ENCODE measurements at regions not wholly inside any gene's neighbourhood (a gene's known extent, or its start where the extent isn't known, plus 50 kb on each side); places are given as distances from the start of the nearest gene placed in this dataset.

DNA sequence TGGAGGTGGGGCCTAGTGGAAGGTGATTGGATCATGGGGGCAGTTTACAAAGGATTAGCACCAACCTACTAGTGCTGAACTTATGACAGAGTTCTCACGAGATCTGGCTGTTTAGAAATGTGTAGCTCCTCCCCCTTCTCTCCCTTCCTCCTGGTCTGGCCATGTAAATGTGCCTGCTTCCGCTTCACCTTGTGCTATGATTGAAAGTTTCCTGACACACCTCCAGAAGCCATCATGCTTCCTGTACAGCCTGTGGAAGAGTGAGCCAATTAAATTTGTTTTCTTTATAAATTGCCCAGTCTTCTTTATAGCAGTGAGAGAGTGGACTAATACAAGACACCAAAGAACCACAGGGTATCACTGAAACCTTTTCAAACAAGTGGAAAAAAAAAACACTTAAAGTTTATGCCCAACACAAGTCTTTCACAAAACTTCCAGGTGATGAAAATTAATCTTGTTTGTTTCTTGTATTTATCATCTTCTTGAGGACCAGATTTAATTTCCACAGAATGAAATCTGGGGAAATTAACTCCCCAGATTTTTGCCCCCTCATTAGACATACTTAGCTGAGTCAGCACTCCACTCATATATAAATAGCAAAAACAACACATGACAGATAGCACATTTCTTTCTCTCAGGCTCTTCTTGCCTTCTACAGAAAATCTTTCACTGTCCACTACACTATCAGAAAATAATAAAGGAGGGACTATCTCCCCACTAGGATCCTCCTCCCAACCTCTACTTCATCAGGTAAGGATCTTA lies 847.2 kb downstream of the TUSC7 start:
- no peak for TF ChIP-seq CTCF (conservative IDR thresholded peaks at IDR 0.05; ENCODE audit: control insufficient read depth, insufficient read depth, low read depth, low read length)
- no peak overlapping the region for H3K4me3 ChIP-seq (ENCODE audit: control insufficient read depth, low read depth, low read length)
- no peak for DNase-seq (ENCODE audit: low read depth)

DNA sequence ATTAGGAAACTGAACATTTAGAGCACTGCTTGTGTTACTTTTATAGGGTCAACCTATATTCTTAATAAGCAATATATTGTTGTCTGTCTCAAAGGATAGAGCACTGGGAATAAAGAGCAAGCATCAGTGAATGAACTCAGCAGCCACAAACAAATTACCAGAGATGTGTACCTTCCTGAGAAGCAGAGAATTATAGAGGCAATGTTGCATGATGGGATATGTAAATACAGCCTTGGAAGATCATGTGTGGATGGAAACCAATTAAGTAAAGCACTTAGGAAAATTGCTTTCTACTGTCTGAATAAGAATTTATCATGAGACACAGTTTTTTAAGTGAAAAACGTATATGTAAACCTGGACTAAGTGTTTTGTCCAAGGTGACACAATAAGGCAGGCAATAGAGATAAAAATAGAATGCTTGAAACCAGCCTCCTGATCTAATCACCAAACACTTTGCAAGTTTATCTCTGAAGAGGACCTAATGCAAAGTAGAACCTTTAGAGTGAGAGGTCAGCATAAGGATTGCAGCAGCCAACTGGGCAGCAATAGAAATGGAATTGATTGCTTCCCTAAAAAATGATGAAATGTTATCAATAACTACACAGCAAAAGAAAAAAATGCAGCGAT lies 848.0 kb downstream of the TUSC7 start:
- TF ChIP-seq CTCF (conservative IDR thresholded peaks at IDR 0.05; ENCODE audit: control insufficient read depth, insufficient read depth, low read depth, low read length): no peak
- no peak for DNase-seq (ENCODE audit: low read depth)
- H3K4me3 ChIP-seq (ENCODE audit: control insufficient read depth, low read depth, low read length): no peak overlapping the region

DNA sequence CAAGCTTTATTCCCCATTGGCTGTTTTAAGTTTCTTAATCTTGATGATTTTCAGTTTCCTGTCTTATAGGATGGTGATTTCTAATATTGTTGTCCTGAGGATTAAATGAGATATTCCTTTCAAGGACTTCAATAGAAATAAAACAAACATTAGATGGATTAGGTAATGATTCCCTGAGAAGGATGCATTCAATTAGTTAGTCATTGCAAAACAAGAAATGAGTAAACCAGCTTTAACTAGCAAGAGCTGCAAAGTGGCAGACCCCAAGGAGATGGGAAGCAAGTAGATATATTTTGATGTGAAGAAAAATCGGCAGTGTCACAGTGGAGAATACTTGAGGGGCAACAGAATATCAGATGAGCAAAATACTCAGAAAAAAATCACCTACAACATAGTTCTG lies 849.1 kb downstream of the TUSC7 start:
- H3K4me3 ChIP-seq (ENCODE audit: control insufficient read depth, low read depth, low read length): no peak overlapping the region
- no peak for TF ChIP-seq CTCF (conservative IDR thresholded peaks at IDR 0.05; ENCODE audit: control insufficient read depth, insufficient read depth, low read depth, low read length)
- DNase-seq (ENCODE audit: low read depth): peak; percentile 29

GRCh38 chr3:117562000-117562399 lies 852.4 kb downstream of the TUSC7 start:
- no peak overlapping the region for H3K4me3 ChIP-seq (ENCODE audit: control insufficient read depth, low read depth, low read length)
- no peak for DNase-seq (ENCODE audit: low read depth)
- TF ChIP-seq CTCF (conservative IDR thresholded peaks at IDR 0.05; ENCODE audit: control insufficient read depth, insufficient read depth, low read depth, low read length): no peak

DNA sequence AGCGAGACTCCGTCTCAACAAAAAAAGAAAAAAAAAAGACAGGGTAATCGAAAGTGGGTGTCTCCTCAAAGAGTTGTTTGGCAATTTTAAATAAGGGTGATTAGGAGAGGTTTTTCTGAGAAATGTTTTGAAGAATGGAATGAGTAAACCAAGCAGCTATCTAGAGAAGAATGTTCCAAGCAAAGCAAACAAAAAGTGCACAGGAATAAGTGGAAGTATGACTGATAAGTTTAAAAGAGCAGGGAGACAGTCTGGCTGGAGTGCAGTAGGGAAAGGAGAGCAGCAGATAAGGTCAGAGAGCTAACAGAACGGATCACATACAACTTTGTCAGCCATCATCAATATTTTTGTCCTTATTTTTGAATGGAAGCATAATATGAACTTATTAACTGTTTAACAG lies 853.5 kb downstream of the TUSC7 start:
- no peak for DNase-seq (ENCODE audit: low read depth)
- H3K4me3 ChIP-seq (ENCODE audit: control insufficient read depth, low read depth, low read length): no peak overlapping the region
- TF ChIP-seq CTCF (conservative IDR thresholded peaks at IDR 0.05; ENCODE audit: control insufficient read depth, insufficient read depth, low read depth, low read length): no peak

DNA sequence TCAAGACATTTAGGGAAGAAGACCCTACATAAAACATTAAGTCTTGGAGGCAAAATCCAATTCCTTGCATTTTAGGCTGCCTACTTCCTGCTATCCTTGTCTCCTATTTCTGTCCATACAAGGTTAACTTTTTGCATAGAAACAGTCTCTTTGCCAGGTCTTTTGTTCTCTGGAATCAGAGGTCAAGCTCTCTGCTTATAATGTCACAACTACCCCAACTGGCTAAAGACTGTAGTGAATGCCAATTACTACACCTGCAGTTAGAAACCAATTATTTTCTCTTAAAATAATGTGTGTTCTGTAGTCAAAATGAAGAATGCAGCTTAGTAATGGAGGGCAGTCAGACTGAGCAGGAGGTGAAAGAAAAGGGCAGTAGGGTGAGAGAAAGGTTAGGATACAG lies 856.2 kb downstream of the TUSC7 start:
- no peak overlapping the region for H3K4me3 ChIP-seq (ENCODE audit: control insufficient read depth, low read depth, low read length)
- no peak for TF ChIP-seq CTCF (conservative IDR thresholded peaks at IDR 0.05; ENCODE audit: control insufficient read depth, insufficient read depth, low read depth, low read length)
- no peak for DNase-seq (ENCODE audit: low read depth)

Data from fibroblast of mammary gland (primary cell).